ENCODE measurements at regions not wholly inside any gene's neighbourhood (a gene's known extent, or its start where the extent isn't known, plus 50 kb on each side); places are given as distances from the start of the nearest gene placed in this dataset.

DNA sequence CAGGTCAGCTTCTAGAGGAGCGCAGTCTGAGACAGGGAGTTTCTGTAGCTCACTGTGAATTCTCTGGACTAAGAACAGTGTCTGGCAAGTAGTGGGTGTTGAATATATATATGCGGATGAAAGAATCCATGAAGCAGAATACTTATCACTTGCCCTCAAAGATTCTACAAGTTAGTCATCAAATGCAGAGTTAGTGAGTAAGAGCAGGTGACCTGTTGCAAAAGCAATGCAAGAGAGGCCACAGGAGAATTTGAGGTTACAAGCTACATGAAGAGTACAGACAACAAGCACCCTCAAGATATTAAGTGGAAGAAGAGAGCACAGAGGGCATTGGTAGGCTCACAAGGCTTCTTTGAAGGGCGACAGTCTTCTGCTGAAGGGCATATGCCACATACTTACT, 103.4 kb upstream of the BTBD3 start:
- no peak for DNase-seq (ENCODE audit: low spot score in 2 of 2)
- H3K4me3 ChIP-seq (ENCODE audit: low read depth, poor library complexity, severe bottlenecking) = no peak overlapping the region
- intact Hi-C loops (cut with DNase I; ENCODE audit: low total_unique reads) = no loop called here
- TF ChIP-seq POLR2A (IDR thresholded peaks at IDR 0.05) = no peak
- TF ChIP-seq, protein P1, sequence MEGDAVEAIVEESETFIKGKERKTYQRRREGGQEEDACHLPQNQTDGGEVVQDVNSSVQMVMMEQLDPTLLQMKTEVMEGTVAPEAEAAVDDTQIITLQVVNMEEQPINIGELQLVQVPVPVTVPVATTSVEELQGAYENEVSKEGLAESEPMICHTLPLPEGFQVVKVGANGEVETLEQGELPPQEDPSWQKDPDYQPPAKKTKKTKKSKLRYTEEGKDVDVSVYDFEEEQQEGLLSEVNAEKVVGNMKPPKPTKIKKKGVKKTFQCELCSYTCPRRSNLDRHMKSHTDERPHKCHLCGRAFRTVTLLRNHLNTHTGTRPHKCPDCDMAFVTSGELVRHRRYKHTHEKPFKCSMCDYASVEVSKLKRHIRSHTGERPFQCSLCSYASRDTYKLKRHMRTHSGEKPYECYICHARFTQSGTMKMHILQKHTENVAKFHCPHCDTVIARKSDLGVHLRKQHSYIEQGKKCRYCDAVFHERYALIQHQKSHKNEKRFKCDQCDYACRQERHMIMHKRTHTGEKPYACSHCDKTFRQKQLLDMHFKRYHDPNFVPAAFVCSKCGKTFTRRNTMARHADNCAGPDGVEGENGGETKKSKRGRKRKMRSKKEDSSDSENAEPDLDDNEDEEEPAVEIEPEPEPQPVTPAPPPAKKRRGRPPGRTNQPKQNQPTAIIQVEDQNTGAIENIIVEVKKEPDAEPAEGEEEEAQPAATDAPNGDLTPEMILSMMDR (IDR thresholded peaks at IDR 0.05) = no peak
- 94 to 98% methylated on average over 3 of the region's 3 CpGs for WGBS, 2 donors

DNA sequence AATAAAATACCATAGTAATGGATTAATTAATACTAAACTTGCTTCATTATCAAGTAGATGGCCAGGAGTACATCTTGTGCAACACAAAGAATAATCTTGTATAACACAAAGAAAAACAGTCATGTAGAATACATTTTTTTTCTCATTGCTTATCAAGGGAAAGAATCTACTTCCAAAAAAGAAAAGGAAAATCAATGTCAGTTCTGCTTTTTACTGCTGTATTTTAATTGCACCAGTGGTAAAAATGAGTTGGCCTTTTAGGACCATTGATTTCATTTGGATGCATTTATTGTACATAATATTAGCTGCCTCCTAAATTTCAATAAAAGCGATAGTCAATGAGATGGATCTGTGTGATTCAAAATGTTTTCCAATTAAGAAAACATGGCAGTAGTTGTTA, 96.9 kb upstream of the BTBD3 start:
- WGBS, 2 donors = 94 to 100% methylated on average over 1 of the region's 1 CpG

DNA sequence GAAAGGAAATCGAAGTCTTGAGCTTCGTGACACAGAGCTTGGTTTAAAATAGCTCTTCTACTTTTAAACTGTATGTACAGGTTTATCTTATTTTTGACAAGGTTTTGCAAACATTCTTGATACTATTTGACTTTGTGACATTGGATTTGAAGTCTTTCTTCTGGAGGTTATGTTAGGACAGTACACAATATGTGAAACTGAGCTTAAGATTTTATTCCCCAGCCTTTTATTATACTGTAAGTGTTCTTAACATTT, 95.2 kb upstream of the BTBD3 start:
- TF ChIP-seq, protein P1 (IDR thresholded peaks at IDR 0.05) = no peak
- no peak for TF ChIP-seq POLR2A (IDR thresholded peaks at IDR 0.05)
- H3K4me3 ChIP-seq (ENCODE audit: low read depth, poor library complexity, severe bottlenecking) = no peak overlapping the region
- DNase-seq (ENCODE audit: low spot score in 2 of 2) = no peak
- WGBS, 2 donors = 47 to 52% methylated on average over 2 of the region's 2 CpGs
- intact Hi-C loops (cut with DNase I; ENCODE audit: low total_unique reads) = no loop called here

More for the DNA sequence above, 96.9 kb upstream of the BTBD3 start:
- intact Hi-C loops (cut with DNase I; ENCODE audit: low total_unique reads) = no loop called here
- TF ChIP-seq, protein P1 (IDR thresholded peaks at IDR 0.05) = no peak
- no peak for TF ChIP-seq POLR2A (IDR thresholded peaks at IDR 0.05)
- DNase-seq (ENCODE audit: low spot score in 2 of 2) = no peak
- H3K4me3 ChIP-seq (ENCODE audit: low read depth, poor library complexity, severe bottlenecking) = no peak overlapping the region

DNA sequence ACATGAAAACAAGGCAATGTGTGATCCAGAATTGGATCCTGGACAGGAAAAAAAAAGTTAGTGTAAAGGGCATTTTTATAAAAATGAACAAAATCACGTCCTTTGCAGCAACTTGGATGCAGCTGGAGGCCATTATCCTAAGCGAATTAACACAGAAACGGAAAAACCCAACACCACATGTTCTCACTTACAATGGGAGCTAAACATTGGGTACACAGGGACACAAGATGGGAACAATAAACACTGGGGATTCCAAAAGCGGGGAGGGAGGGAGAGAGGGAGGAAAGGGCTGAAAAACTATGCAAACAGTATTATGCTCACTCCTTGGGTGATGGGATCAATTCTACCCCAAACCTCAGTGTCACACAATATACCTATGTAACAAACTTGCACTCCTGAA, 91.4 kb upstream of the BTBD3 start:
- H3K4me3 ChIP-seq (ENCODE audit: low read depth, poor library complexity, severe bottlenecking) = no peak overlapping the region
- intact Hi-C loops (cut with DNase I; ENCODE audit: low total_unique reads) = no loop called here
- no peak for TF ChIP-seq POLR2A (IDR thresholded peaks at IDR 0.05)
- 51 to 62% methylated on average over 4 of the region's 4 CpGs for WGBS, 2 donors
- DNase-seq (ENCODE audit: low spot score in 2 of 2) = no peak

DNA sequence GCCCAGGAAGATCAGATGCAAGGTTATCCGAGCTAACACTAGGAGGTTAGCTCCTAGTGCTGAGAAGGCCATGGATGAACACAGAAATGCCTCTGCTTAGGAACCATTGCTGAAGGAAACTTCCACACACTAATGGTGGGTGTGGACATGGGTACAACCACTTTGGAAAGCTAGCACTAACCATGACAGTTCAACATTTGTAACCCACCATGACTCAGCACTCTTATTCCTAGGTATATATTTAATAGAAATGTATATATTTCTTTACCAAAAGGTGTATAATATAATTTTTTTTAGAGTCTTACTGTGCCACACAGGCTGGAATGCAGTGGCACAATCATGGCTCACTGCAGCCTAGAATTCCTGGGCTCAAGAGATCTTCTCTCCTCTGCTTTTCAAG, 85.3 kb upstream of the BTBD3 start:
- DNase-seq (ENCODE audit: low spot score in 2 of 2) = no peak
- intact Hi-C loops (cut with DNase I; ENCODE audit: low total_unique reads) = no loop called here
- 88 to 91% methylated on average over 1 of the region's 1 CpG for WGBS, 2 donors
- TF ChIP-seq POLR2A (IDR thresholded peaks at IDR 0.05) = no peak
- TF ChIP-seq, protein P1 (IDR thresholded peaks at IDR 0.05) = no peak
- no peak overlapping the region for H3K4me3 ChIP-seq (ENCODE audit: low read depth, poor library complexity, severe bottlenecking)

DNA sequence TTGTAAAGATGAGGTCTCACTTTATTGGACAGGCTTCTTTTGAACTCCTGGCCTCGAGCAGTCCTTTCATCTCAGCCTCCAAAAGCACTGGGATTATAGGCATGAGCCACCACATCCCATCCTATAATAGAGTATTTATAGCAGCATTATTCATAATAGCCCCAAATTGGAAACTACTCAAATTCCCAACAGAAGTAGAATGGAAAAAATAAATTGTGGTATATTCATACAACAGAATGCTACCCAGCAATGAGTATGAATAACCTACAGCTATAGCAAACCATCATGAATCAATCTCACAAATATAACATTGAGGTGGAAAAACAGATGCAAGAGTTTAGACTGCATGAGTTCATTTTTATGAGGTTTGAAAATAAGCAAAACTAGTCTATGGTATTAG, 84.8 kb upstream of the BTBD3 start:
- intact Hi-C loops (cut with DNase I; ENCODE audit: low total_unique reads) = no loop called here

More for the DNA sequence above, 84.8 kb upstream of the BTBD3 start:
- H3K4me3 ChIP-seq (ENCODE audit: low read depth, poor library complexity, severe bottlenecking) = no peak overlapping the region
- TF ChIP-seq POLR2A (IDR thresholded peaks at IDR 0.05) = no peak
- TF ChIP-seq, protein P1 (IDR thresholded peaks at IDR 0.05) = no peak
- DNase-seq (ENCODE audit: low spot score in 2 of 2) = no peak
- 0% methylated on average over 1 of the region's 1 CpG for WGBS, 2 donors

Measured in lower leg skin (tissue), 4 donors.